Fibroblast of mammary gland (primary cell): ENCODE measurements at regions not wholly inside any gene's neighbourhood (a gene's known extent, or its start where the extent isn't known, plus 50 kb on each side); places are given as distances from the start of the nearest gene placed in this dataset.

Experiments used
- DNase-seq: peaks from one replicate; pipeline ENCODE4 v3.0.0-alpha.2; 2010; ENCODE audit warnings: low read depth
- H3K4me3 ChIP-seq: 2 replicates; pipeline ENCODE4 v1.5.1; 2011; ENCODE audit warnings: low read depth, mild to moderate bottlenecking, low read length, moderate library complexity; ENCODE audit not compliant: control insufficient read depth
- CTCF ChIP-seq: conservative IDR thresholded peaks from 2 replicates; pipeline ENCODE4 v1.5.1; 2011; ENCODE audit warnings: low read depth, low read length, inconsistent platforms; ENCODE audit not compliant: control insufficient read depth, insufficient read depth

- TF ChIP-seq CTCF, result no peak
- DNase-seq, result no peak
- H3K4me3 ChIP-seq, result no peak overlapping the region
Observed at GRCh38 chr18:6626457-6626856, 103.1 kb upstream of the ARHGAP28 start.

- no peak overlapping the region for H3K4me3 ChIP-seq
- no peak for TF ChIP-seq CTCF
- DNase-seq, result peak; percentile 76
Observed at GRCh38 chr18:6627645-6628044, 101.9 kb upstream of the ARHGAP28 start.

- no peak for TF ChIP-seq CTCF
- H3K4me3 ChIP-seq, result no peak overlapping the region
- peak; percentile 45 for DNase-seq
Observed at GRCh38 chr18:6628187-6628586, 101.3 kb upstream of the ARHGAP28 start.

- peak; percentile 90 for DNase-seq
- no peak overlapping the region for H3K4me3 ChIP-seq
- TF ChIP-seq CTCF, result no peak
Observed at GRCh38 chr18:6629635-6630140, 99.8 kb upstream of the ARHGAP28 start.

- TF ChIP-seq CTCF, result no peak
- H3K4me3 ChIP-seq, result no peak overlapping the region
- DNase-seq, result no peak
Observed at GRCh38 chr18:6633310-6633709, 96.2 kb upstream of the ARHGAP28 start.

- no peak for DNase-seq
- H3K4me3 ChIP-seq, result no peak overlapping the region
- TF ChIP-seq CTCF, result no peak
Observed at GRCh38 chr18:6636091-6636490, 93.4 kb upstream of the ARHGAP28 start.

GRCh38 chr18:6638447-6638846, 91.1 kb upstream of the ARHGAP28 start:
- TF ChIP-seq CTCF, result no peak

More at GRCh38 chr18:6638447-6638846, 91.1 kb upstream of the ARHGAP28 start:
- no peak overlapping the region for H3K4me3 ChIP-seq
- no peak for DNase-seq
